Panc1 (cell line): ENCODE measurements at regions not wholly inside any gene's neighbourhood (a gene's known extent, or its start where the extent isn't known, plus 50 kb on each side); places are given as distances from the start of the nearest gene placed in this dataset.

Experiments
- ATAC-seq: fragments of 200-7000 bp; cut with Tn5 transposase; 2 replicates; pipeline ENCODE4 v1.9.1; 2020; ENCODE audit warnings: mild to moderate bottlenecking, moderate library complexity
- BruUV-seq: library from RNA; stranded (reverse); fragments of 400-500 nt; replicated peaks from 2 replicates; lab custom pipeline; 2021; lab: Mats Ljungman, UMichigan
- CTCF ChIA-PET: fragments of 300-600 bp; sonication (Branson Sonifier 250); formaldehyde crosslinking; loops from one replicate; lab custom pipeline; 2022; ENCODE audit warnings: antibody characterized with exemption; lab: Charles Lee
- POLR2A ChIA-PET: fragments of 300-600 bp; sonication (Branson Sonifier 250); formaldehyde crosslinking; loops from one replicate; lab custom pipeline; 2022; ENCODE audit warnings: antibody characterized with exemption; lab: Charles Lee
- DNase-seq: peaks from one replicate; pipeline ENCODE4 v3.0.0-alpha.2; 2010; ENCODE audit warnings: low read depth, low spot score
- H3K27ac ChIP-seq: 2 replicates; pipeline ENCODE4 v1.5.1; 2011; ENCODE audit warnings: mild to moderate bottlenecking, low read length, inconsistent platforms
- H3K27me3 ChIP-seq: fragments of 200-500 bp; sonication (Bioruptor generic); 2 replicates; pipeline ENCODE4 v1.6.0; 2014; ENCODE audit warnings: low read length, inconsistent platforms; ENCODE audit not compliant: control insufficient read depth, insufficient read depth
- H3K36me3 ChIP-seq: fragments of 200-500 bp; sonication (Bioruptor generic); 2 replicates; pipeline ENCODE4 v1.5.1; 2014; ENCODE audit warnings: inconsistent platforms, mild to moderate bottlenecking, low read length, moderate library complexity; ENCODE audit not compliant: control insufficient read depth, insufficient read depth
- H3K4me1 ChIP-seq: 2 replicates; pipeline ENCODE4 v1.5.1; 2011; ENCODE audit warnings: inconsistent platforms, mild to moderate bottlenecking, low read length, moderate library complexity; ENCODE audit not compliant: control insufficient read depth, insufficient read depth
- H3K4me3 ChIP-seq, 2 experiments: 2 replicates each; pipeline ENCODE4 v1.5.1; 2011 to 2012; ENCODE audit warnings: low read depth in 2 of 2, low read length in 2 of 2, mild to moderate bottlenecking in 2 of 2, inconsistent platforms in 1 of 2, moderate library complexity in 1 of 2
- H3K9me3 ChIP-seq: fragments of 200-500 bp; sonication (Bioruptor generic); 2 replicates; pipeline ENCODE4 v1.5.1; 2014; ENCODE audit warnings: low read depth, mild to moderate bottlenecking, inconsistent platforms, low read length, moderate library complexity; ENCODE audit not compliant: control insufficient read depth, insufficient read depth
- POLR2AphosphoS5 ChIP-seq: IDR thresholded peaks from 2 replicates; pipeline ENCODE4 v1.6.1; 2012; ENCODE audit warnings: mild to moderate bottlenecking, low read depth, low read length, moderate library complexity
- SIN3A ChIP-seq: IDR thresholded peaks from 2 replicates; pipeline ENCODE4 v1.6.1; 2012; ENCODE audit warnings: low read depth, mild to moderate bottlenecking, low read length, moderate library complexity, borderline replicate concordance; ENCODE audit not compliant: insufficient read depth
- TCF7L2 ChIP-seq: IDR thresholded peaks from 2 replicates; pipeline ENCODE4 v1.6.1; 2011; ENCODE audit warnings: mild to moderate bottlenecking, low read depth, low read length, inconsistent platforms
- in situ Hi-C: cut with HindIII; loops from 2 replicates; pipeline ENCODE4 v1.10.0; 2016; ENCODE audit warnings: low sequenced_read_pairs, low pct_unique_long_range_greater_than_20kb
- intact Hi-C: fragments of 100-400 bp; cut with micrococcal nuclease; formaldehyde crosslinking; loops from one replicate; pipeline ENCODE4 v1.10.0; 2022; ENCODE audit not compliant: unreplicated experiment
- TF ChIP-seq, protein P1 (sequence below), 2 experiments: IDR thresholded peaks; 2 replicates each; pipeline ENCODE4 v1.6.1; 2011 to 2012; ENCODE audit warnings: low read depth in 2 of 2, control low read depth in 1 of 2, low read length in 1 of 2, mild to moderate bottlenecking in 1 of 2, moderate library complexity in 1 of 2; ENCODE audit not compliant: insufficient read depth in 1 of 2
- TF ChIP-seq, protein P2 (sequence below): fragments of 450-650 bp; IDR thresholded peaks from 2 replicates; pipeline ENCODE4 v1.5.1; 2017; ENCODE audit warnings: mild to moderate bottlenecking

DNA sequence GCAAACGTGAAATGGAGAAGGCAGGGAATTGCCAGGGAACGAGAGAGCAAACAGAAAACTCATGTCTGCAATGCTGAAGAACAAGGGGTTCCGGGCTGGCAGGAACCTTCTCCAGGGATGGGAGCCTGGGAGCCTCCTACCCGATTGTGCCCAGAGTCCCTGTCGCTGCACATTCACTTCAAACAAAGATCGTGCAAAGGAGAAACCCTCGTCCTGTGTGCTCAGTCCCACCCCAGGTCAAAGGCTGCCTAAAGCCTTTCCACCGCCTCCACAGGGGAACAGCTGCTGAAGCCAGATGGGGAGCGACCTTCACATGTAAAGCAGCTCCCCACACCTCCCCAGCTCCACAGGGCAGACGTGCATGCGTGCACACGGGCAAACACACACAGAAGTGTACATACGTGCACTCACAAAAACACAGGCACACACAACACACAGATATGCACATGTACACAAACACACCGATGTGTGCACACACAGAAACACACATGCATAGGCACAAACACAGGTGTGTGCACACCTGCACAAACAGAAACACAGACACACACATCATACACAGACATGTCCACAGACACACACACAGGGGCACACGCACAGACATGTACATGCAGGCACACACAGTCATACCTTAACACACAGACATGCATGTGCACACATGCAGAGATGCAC lies 460.1 kb upstream of the SALL3 start:
- TF ChIP-seq SIN3A: no peak
- TF ChIP-seq, protein P1, sequence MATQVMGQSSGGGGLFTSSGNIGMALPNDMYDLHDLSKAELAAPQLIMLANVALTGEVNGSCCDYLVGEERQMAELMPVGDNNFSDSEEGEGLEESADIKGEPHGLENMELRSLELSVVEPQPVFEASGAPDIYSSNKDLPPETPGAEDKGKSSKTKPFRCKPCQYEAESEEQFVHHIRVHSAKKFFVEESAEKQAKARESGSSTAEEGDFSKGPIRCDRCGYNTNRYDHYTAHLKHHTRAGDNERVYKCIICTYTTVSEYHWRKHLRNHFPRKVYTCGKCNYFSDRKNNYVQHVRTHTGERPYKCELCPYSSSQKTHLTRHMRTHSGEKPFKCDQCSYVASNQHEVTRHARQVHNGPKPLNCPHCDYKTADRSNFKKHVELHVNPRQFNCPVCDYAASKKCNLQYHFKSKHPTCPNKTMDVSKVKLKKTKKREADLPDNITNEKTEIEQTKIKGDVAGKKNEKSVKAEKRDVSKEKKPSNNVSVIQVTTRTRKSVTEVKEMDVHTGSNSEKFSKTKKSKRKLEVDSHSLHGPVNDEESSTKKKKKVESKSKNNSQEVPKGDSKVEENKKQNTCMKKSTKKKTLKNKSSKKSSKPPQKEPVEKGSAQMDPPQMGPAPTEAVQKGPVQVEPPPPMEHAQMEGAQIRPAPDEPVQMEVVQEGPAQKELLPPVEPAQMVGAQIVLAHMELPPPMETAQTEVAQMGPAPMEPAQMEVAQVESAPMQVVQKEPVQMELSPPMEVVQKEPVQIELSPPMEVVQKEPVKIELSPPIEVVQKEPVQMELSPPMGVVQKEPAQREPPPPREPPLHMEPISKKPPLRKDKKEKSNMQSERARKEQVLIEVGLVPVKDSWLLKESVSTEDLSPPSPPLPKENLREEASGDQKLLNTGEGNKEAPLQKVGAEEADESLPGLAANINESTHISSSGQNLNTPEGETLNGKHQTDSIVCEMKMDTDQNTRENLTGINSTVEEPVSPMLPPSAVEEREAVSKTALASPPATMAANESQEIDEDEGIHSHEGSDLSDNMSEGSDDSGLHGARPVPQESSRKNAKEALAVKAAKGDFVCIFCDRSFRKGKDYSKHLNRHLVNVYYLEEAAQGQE (IDR thresholded peaks at IDR 0.05; ENCODE audit: insufficient read depth in 1 of 2, low read depth in 2 of 2, low read length in 1 of 2): no peak
- TF ChIP-seq TCF7L2: no peak
- TF ChIP-seq POLR2AphosphoS5: no peak
- TF ChIP-seq, protein P2, sequence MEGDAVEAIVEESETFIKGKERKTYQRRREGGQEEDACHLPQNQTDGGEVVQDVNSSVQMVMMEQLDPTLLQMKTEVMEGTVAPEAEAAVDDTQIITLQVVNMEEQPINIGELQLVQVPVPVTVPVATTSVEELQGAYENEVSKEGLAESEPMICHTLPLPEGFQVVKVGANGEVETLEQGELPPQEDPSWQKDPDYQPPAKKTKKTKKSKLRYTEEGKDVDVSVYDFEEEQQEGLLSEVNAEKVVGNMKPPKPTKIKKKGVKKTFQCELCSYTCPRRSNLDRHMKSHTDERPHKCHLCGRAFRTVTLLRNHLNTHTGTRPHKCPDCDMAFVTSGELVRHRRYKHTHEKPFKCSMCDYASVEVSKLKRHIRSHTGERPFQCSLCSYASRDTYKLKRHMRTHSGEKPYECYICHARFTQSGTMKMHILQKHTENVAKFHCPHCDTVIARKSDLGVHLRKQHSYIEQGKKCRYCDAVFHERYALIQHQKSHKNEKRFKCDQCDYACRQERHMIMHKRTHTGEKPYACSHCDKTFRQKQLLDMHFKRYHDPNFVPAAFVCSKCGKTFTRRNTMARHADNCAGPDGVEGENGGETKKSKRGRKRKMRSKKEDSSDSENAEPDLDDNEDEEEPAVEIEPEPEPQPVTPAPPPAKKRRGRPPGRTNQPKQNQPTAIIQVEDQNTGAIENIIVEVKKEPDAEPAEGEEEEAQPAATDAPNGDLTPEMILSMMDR: no peak
- DNase-seq (no peak), ATAC-seq (no peak)
- POLR2A ChIA-PET: no interaction called here
- CTCF ChIA-PET: no interaction called here
- no TSS peak for BruUV-seq
- intact Hi-C loops: no loop called here
- Histone ChIP-seq H3K27me3 (no peaks in the 10 kb centered on the region), H3K36me3 (no peaks in the 10 kb centered on the region), H3K27ac (no peak overlapping the region), H3K4me1 (no peaks in the 10 kb centered on the region), H3K9me3 (no peaks in the 10 kb centered on the region), H3K4me3 (no peak overlapping the region)
- in situ Hi-C loops: no loop called here

DNA sequence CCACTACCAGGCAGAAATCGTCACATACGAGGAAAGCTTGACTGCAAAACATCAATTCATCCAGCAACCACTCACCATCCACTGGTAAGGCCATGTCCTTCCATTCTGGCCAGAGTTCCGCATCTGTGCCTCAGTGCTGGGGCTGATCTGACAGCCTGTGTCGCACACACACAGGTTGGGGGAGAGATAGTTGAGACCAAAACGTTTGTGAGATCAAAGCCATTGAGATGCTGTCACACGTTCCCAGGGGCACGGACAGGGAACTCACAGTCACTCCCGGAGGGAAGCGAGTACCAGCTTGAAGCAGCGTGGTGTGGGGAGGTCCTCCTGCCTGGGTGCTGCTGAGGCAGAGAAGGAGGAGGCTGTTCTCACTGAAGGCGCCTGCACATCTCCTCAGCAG lies 458.5 kb upstream of the SALL3 start:
- Histone ChIP-seq H3K9me3 (no peaks in the 10 kb centered on the region), H3K36me3 (no peaks in the 10 kb centered on the region), H3K4me1 (no peaks in the 10 kb centered on the region), H3K4me3 (no peak overlapping the region), H3K27me3 (no peaks in the 10 kb centered on the region), H3K27ac (no peak overlapping the region)
- CTCF ChIA-PET: no interaction called here
- DNase-seq (no peak), ATAC-seq (no peak)
- POLR2A ChIA-PET: no interaction called here
- TF ChIP-seq POLR2AphosphoS5 (no peak), SIN3A (no peak), TCF7L2 (no peak)
- TF ChIP-seq, protein P2: no peak
- TF ChIP-seq, protein P1 (IDR thresholded peaks at IDR 0.05; ENCODE audit: insufficient read depth in 1 of 2, low read depth in 2 of 2, low read length in 1 of 2): no peak
- no TSS peak for BruUV-seq
- in situ Hi-C loops: no loop called here
- intact Hi-C loops: no loop called here
